OCI-LY7 (cell line): ENCODE measurements at regions not wholly inside any gene's neighbourhood (a gene's known extent, or its start where the extent isn't known, plus 50 kb on each side); places are given as distances from the start of the nearest gene placed in this dataset.
"Not testable (repeated sequence)": the region's sequence is repeated elsewhere in the genome, so short reads cannot be mapped to it uniquely, and the experiment has no call there.

ENCODE experiments used
- BruUV-seq: library from RNA; stranded (reverse); fragments of 400-500 nt; replicated peaks from 2 replicates; lab custom pipeline; 2021; lab: Mats Ljungman, UMichigan
- CTCF ChIA-PET: fragments of 300-600 bp; sonication (Branson Sonifier 250); formaldehyde crosslinking; loops from one replicate; lab custom pipeline; 2022; ENCODE audit warnings: antibody characterized with exemption; ENCODE audit not compliant: unreplicated experiment; lab: Charles Lee
- POLR2A ChIA-PET: fragments of 300-600 bp; sonication (Branson Sonifier 250); formaldehyde crosslinking; loops from one replicate; lab custom pipeline; 2022; ENCODE audit warnings: antibody characterized with exemption; lab: Charles Lee
- DNase-seq: peaks from one replicate; pipeline ENCODE4 v3.0.0-alpha.2; 2015; ENCODE audit warnings: low spot score
- H2AFZ ChIP-seq: fragments of 200-600 bp; sonication (generic), shearing (Covaris generic); 2 replicates; pipeline ENCODE4 v1.6.1; 2014; ENCODE audit warnings: mild to moderate bottlenecking, antibody characterized with exemption, low read length, moderate library complexity
- H3K27ac ChIP-seq: fragments of 200-600 bp; sonication (generic); 2 replicates; pipeline ENCODE4 v1.5.1; 2014; ENCODE audit warnings: mixed run types, low read depth, mild to moderate bottlenecking, moderate library complexity, low read length, inconsistent platforms; ENCODE audit not compliant: poor library complexity, severe bottlenecking
- H3K36me3 ChIP-seq: fragments of 200-600 bp; sonication (generic); 2 replicates; pipeline ENCODE4 v1.6.1; 2014; ENCODE audit warnings: mild to moderate bottlenecking, antibody characterized with exemption, low read length, moderate library complexity, mixed read lengths; ENCODE audit not compliant: insufficient read depth
- H3K4me1 ChIP-seq: fragments of 200-600 bp; sonication (generic); 2 replicates; pipeline ENCODE4 v1.5.1; 2014; ENCODE audit warnings: mild to moderate bottlenecking, low read length; ENCODE audit not compliant: insufficient read depth, poor library complexity, severe bottlenecking
- H3K4me2 ChIP-seq: fragments of 200-600 bp; sonication (generic); 2 replicates; pipeline ENCODE4 v1.6.1; 2014; ENCODE audit warnings: mild to moderate bottlenecking, low read length
- H3K4me3 ChIP-seq: fragments of 200-600 bp; sonication (generic); 2 replicates; pipeline ENCODE4 v1.5.1; 2014; ENCODE audit warnings: mild to moderate bottlenecking, low read depth, low read length; ENCODE audit not compliant: poor library complexity, severe bottlenecking
- H3K79me2 ChIP-seq: fragments of 200-600 bp; sonication (generic); 2 replicates; pipeline ENCODE4 v1.6.1; 2016; ENCODE audit warnings: low read depth, mild to moderate bottlenecking, low read length, moderate library complexity, mixed read lengths; ENCODE audit not compliant: insufficient read depth
- H3K9me2 ChIP-seq: fragments of 200-600 bp; sonication (generic); 2 replicates; pipeline ENCODE4 v1.6.1; 2016; ENCODE audit warnings: mild to moderate bottlenecking, low read length, mixed read lengths; ENCODE audit not compliant: insufficient read depth
- H3K9me3 ChIP-seq: fragments of 200-600 bp; sonication (generic); 2 replicates; pipeline ENCODE4 v1.6.1; 2014; ENCODE audit warnings: mild to moderate bottlenecking, mixed run types, low read length, mixed read lengths
- H4K20me1 ChIP-seq: fragments of 200-600 bp; sonication (generic); 2 replicates; pipeline ENCODE4 v1.6.1; 2014; ENCODE audit warnings: mild to moderate bottlenecking, antibody characterized with exemption, low read length, moderate library complexity, mixed read lengths; ENCODE audit not compliant: insufficient read depth
- EZH2phosphoT487 ChIP-seq: fragments of 200-600 bp; sonication (generic); IDR thresholded peaks from 2 replicates; pipeline ENCODE4 v1.6.1; 2018; ENCODE audit warnings: low read depth, borderline replicate concordance, mild to moderate bottlenecking, mixed run types, antibody characterized with exemption, low read length, moderate library complexity, mixed read lengths
- intact Hi-C: fragments of 100-400 bp; cut with micrococcal nuclease; formaldehyde crosslinking; loops from one replicate; pipeline ENCODE4 v1.10.0; 2022; ENCODE audit not compliant: unreplicated experiment
- TF ChIP-seq, protein P1 (sequence below): fragments of 200-600 bp; sonication (generic); conservative IDR thresholded peaks from 2 replicates; pipeline ENCODE4 v1.5.1; 2014; ENCODE audit warnings: mild to moderate bottlenecking, antibody characterized with exemption, low read length, moderate library complexity, mixed read lengths

DNA sequence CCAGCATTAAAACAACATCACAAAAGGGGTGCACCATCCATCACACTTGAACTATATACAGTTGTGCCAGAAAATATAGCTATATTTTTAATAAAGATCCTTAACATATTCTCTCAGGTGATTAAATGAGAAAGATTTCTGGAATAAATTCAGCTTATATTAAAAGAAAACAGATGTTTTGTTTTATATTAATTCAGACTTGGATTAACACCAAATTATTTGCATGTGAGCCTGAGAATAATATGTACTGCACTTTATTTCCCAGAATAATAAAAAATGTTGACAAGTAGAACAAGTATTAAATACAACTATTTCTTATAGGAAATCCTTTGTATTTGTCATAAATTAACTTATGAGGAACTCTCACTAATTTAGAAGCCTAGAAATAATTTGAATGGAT is 1467.4 kb downstream of the RAPGEF2 start:
- H3K79me2 ChIP-seq: no peaks in the 10 kb centered on the region
- no peak for TF ChIP-seq EZH2phosphoT487
- TF ChIP-seq, protein P1, sequence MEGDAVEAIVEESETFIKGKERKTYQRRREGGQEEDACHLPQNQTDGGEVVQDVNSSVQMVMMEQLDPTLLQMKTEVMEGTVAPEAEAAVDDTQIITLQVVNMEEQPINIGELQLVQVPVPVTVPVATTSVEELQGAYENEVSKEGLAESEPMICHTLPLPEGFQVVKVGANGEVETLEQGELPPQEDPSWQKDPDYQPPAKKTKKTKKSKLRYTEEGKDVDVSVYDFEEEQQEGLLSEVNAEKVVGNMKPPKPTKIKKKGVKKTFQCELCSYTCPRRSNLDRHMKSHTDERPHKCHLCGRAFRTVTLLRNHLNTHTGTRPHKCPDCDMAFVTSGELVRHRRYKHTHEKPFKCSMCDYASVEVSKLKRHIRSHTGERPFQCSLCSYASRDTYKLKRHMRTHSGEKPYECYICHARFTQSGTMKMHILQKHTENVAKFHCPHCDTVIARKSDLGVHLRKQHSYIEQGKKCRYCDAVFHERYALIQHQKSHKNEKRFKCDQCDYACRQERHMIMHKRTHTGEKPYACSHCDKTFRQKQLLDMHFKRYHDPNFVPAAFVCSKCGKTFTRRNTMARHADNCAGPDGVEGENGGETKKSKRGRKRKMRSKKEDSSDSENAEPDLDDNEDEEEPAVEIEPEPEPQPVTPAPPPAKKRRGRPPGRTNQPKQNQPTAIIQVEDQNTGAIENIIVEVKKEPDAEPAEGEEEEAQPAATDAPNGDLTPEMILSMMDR: no peak
- H2AFZ ChIP-seq: no peak overlapping the region
- no peaks in the 10 kb centered on the region for H3K4me1 ChIP-seq
- H3K27ac ChIP-seq: no peak overlapping the region
- intact Hi-C loops: no loop called here
- no peak overlapping the region for H3K4me3 ChIP-seq
- no peak for DNase-seq
- no peaks in the 10 kb centered on the region for H3K9me2 ChIP-seq
- H3K9me3 ChIP-seq: no peaks in the 10 kb centered on the region
- ChIA-PET CTCF (no interaction called here), POLR2A (no interaction called here)
- H4K20me1 ChIP-seq: no peaks in the 10 kb centered on the region
- no peak overlapping the region for H3K4me2 ChIP-seq
- no TSS peak for BruUV-seq
- no peaks in the 10 kb centered on the region for H3K36me3 ChIP-seq

DNA sequence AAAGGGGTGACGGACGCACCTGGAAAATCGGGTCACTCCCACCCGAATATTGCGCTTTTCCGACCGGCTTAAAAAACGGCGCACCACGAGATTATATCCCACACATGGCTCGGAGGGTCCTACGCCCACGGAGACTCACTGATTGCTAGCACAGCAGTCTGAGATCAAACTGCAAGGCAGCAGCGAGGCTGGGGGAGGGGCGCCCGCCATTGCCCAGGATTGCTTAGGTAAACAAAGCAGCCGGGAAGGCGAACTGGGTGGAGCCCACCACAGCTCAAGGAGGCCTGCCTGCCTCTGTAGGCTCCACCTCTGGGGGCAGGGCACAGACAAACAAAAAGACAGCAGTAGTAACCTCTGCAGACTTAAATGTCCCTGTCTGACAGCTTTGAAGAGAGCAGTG is 1471.4 kb downstream of the RAPGEF2 start:
- H3K9me3 ChIP-seq, H4K20me1 ChIP-seq, BruUV-seq, intact Hi-C loops, H3K4me3 ChIP-seq, H3K4me2 ChIP-seq, H3K27ac ChIP-seq, CTCF ChIA-PET, H3K4me1 ChIP-seq, H3K79me2 ChIP-seq, H3K9me2 ChIP-seq, H2AFZ ChIP-seq, H3K36me3 ChIP-seq, POLR2A ChIA-PET, DNase-seq: not testable (repeated sequence)

DNA sequence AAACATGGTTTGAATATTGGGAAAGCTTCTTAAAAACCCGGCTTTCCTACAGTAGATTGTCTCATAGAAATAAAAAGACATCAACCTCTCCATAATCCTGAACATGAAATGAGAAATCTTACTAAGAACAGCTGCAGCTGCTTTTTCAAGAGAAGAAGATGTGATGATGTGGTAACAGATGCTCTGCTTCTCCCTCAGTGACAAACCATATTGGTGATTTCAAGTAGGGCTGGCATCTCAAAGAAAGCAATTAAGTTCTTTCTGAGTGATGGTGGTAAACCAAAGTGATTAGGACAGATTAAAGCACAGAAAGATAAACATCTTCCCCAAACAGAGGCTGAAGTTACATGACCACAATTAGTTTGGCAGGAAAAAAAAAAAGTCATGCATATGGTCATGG is 1477.7 kb downstream of the RAPGEF2 start:
- Histone ChIP-seq H3K4me2 (no peak overlapping the region), H3K9me3 (no peaks in the 10 kb centered on the region), H2AFZ (no peak overlapping the region), H3K4me3 (no peak overlapping the region), H3K4me1 (no peaks in the 10 kb centered on the region), H3K27ac (no peak overlapping the region), H3K36me3 (no peaks in the 10 kb centered on the region), H3K79me2 (no peaks in the 10 kb centered on the region), H3K9me2 (no peaks in the 10 kb centered on the region), H4K20me1 (no peaks in the 10 kb centered on the region)
- DNase-seq: no peak
- TF ChIP-seq EZH2phosphoT487: no peak
- intact Hi-C loops: no loop called here
- ChIA-PET POLR2A (no interaction called here), CTCF (no interaction called here)
- no TSS peak for BruUV-seq

DNA sequence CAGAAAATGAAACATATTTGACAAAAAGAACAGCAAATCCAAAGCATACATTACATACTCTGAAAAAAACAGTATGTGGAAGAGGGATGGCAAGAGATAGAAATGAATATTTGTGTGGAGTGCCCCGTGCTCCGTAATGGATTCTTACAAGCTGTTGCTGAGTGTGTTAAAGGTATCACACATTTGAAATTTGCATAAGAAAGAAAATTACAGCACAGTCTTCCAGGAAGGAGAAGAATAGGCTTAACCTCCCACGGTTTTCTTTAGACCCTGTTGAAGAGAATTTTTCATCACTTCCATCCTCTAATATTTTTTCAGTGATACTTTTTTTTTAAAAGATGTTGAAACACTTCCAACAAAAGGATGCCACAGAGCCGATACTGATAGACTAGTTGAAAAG is 1489.4 kb downstream of the RAPGEF2 start:
- Histone ChIP-seq H3K4me2 (no peak overlapping the region), H3K27ac (no peak overlapping the region), H3K36me3 (no peaks in the 10 kb centered on the region), H3K4me3 (no peak overlapping the region), H3K9me3 (peaks cover 4% of the 10 kb centered on the region; the same call in 1 of the 2 replicates), H4K20me1 (no peaks in the 10 kb centered on the region), H3K4me1 (no peaks in the 10 kb centered on the region), H2AFZ (no peak overlapping the region), H3K9me2 (no peaks in the 10 kb centered on the region), H3K79me2 (no peaks in the 10 kb centered on the region)
- intact Hi-C loops: no loop called here
- CTCF ChIA-PET: no interaction called here
- no peak for DNase-seq
- no peak for TF ChIP-seq EZH2phosphoT487
- TF ChIP-seq, protein P1: no peak
- POLR2A ChIA-PET: no interaction called here
- BruUV-seq: no TSS peak
